HL-60 (cell line): ENCODE measurements at regions not wholly inside any gene's neighbourhood (a gene's known extent, or its start where the extent isn't known, plus 50 kb on each side); places are given as distances from the start of the nearest gene placed in this dataset.

Experiments
- GABPA ChIP-seq: IDR thresholded peaks from 2 replicates; pipeline ENCODE4 v1.6.1; 2012; ENCODE audit warnings: low read depth
- POLR2AphosphoS5 ChIP-seq: IDR thresholded peaks from 2 replicates; pipeline ENCODE4 v1.6.1; 2012; ENCODE audit warnings: low read depth
- SPI1 ChIP-seq: IDR thresholded peaks from 2 replicates; pipeline ENCODE4 v1.6.1; 2012; ENCODE audit warnings: low read depth, mild to moderate bottlenecking, borderline replicate concordance
- TF ChIP-seq, protein P1 (sequence below): IDR thresholded peaks from one replicate; pipeline ENCODE4 v1.5.1; 2011; ENCODE audit warnings: low read length, control low read depth, inconsistent platforms; ENCODE audit not compliant: insufficient read depth
- TF ChIP-seq, protein P2 (sequence below): IDR thresholded peaks from 2 replicates; pipeline ENCODE4 v1.6.1; 2012; ENCODE audit warnings: low read depth; ENCODE audit not compliant: insufficient replicate concordance

DNA sequence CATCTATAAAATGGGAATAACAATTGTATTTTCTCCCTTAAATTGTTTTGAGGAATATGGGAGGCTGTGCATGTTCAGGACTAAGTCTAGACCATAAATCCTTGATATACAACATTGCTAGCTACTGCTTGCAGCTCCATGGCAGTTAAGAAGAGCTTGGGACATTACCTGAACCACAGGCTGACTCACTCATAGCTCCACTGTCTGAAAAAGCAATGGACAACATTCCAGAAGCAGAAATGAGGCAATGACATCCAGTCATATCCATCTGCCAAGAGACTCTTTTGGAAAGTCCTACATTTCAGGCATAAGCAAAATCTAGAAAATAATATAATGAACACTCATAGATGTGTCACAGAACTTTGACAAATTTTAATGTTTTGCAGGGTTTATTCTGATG is 167.3 kb upstream of the LEF1 start:
- TF ChIP-seq, protein P1, sequence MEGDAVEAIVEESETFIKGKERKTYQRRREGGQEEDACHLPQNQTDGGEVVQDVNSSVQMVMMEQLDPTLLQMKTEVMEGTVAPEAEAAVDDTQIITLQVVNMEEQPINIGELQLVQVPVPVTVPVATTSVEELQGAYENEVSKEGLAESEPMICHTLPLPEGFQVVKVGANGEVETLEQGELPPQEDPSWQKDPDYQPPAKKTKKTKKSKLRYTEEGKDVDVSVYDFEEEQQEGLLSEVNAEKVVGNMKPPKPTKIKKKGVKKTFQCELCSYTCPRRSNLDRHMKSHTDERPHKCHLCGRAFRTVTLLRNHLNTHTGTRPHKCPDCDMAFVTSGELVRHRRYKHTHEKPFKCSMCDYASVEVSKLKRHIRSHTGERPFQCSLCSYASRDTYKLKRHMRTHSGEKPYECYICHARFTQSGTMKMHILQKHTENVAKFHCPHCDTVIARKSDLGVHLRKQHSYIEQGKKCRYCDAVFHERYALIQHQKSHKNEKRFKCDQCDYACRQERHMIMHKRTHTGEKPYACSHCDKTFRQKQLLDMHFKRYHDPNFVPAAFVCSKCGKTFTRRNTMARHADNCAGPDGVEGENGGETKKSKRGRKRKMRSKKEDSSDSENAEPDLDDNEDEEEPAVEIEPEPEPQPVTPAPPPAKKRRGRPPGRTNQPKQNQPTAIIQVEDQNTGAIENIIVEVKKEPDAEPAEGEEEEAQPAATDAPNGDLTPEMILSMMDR: no peak
- no peak for TF ChIP-seq POLR2AphosphoS5
- TF ChIP-seq, protein P2, sequence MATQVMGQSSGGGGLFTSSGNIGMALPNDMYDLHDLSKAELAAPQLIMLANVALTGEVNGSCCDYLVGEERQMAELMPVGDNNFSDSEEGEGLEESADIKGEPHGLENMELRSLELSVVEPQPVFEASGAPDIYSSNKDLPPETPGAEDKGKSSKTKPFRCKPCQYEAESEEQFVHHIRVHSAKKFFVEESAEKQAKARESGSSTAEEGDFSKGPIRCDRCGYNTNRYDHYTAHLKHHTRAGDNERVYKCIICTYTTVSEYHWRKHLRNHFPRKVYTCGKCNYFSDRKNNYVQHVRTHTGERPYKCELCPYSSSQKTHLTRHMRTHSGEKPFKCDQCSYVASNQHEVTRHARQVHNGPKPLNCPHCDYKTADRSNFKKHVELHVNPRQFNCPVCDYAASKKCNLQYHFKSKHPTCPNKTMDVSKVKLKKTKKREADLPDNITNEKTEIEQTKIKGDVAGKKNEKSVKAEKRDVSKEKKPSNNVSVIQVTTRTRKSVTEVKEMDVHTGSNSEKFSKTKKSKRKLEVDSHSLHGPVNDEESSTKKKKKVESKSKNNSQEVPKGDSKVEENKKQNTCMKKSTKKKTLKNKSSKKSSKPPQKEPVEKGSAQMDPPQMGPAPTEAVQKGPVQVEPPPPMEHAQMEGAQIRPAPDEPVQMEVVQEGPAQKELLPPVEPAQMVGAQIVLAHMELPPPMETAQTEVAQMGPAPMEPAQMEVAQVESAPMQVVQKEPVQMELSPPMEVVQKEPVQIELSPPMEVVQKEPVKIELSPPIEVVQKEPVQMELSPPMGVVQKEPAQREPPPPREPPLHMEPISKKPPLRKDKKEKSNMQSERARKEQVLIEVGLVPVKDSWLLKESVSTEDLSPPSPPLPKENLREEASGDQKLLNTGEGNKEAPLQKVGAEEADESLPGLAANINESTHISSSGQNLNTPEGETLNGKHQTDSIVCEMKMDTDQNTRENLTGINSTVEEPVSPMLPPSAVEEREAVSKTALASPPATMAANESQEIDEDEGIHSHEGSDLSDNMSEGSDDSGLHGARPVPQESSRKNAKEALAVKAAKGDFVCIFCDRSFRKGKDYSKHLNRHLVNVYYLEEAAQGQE: no peak
- no peak for TF ChIP-seq SPI1
- no peak for TF ChIP-seq GABPA
